ENCODE measurements at regions not wholly inside any gene's neighbourhood (a gene's known extent, or its start where the extent isn't known, plus 50 kb on each side); places are given as distances from the start of the nearest gene placed in this dataset.

GRCh38 chr2:228649447-228649846 lies 468.0 kb upstream of the SPHKAP start:
- Mint-ChIP-seq H3K4me1 (no peaks in the 10 kb centered on the region), H3K36me3 (no peaks in the 10 kb centered on the region), H3K27ac (no peak overlapping the region), H3K9me3 (peaks cover 0 to 22% (median 7%) of the 10 kb centered on the region in 9 donors), H3K27me3 (no peaks in the 10 kb centered on the region), H3K4me3 (no peak overlapping the region)
- POLR2A ChIA-PET, result no interaction called here
- ATAC-seq, result no peak
- no peak for DNase-seq

DNA sequence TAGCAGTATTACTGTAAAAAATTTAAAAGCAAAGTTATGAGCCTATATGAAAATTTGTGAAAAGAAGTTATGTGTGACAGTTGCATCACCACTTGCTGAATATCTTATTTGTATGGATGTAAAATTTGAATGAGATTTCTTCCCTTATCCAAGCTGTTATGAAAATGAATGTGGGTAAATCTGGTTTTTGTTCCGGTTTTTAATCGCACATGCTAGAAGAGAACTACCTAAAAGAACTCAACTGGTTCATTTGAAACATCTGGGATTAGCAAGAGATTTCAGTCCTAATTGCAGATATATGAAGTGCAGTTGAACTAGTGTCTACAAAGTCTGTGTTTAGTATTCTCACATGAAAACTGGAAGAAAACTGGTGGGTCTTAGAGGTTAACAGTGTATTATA lies 467.1 kb upstream of the SPHKAP start:
- no peaks in the 10 kb centered on the region for H3K36me3 Mint-ChIP-seq
- no peaks in the 10 kb centered on the region for H3K27me3 Mint-ChIP-seq
- no peak overlapping the region for H3K4me3 Mint-ChIP-seq
- no peak for ATAC-seq
- DNase-seq, result no peak
- POLR2A ChIA-PET, result no interaction called here
- H3K4me1 Mint-ChIP-seq, result no peaks in the 10 kb centered on the region
- no peak overlapping the region for H3K27ac Mint-ChIP-seq
- peaks cover 0 to 22% (median 7%) of the 10 kb centered on the region in 9 donors for H3K9me3 Mint-ChIP-seq

DNA sequence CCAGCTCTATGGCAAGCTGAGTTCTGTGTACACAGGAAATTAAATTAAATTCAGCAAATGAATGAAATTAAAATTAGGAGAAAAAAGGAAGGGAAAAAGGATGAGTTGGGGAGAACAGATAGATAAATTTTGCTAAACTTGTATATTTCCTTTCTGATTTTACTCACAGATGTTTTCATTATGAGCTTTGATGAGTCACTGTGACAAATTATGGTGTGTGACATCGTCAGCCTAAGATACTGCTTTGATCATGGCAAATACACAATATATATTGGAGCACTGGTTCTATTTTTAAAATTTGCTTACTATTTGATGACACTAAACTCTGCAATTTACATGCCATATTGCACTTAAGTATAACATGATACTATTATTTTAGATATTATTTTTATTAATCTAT lies 464.6 kb upstream of the SPHKAP start:
- ATAC-seq (no peak), DNase-seq (no peak)
- Mint-ChIP-seq H3K4me3 (no peak overlapping the region), H3K4me1 (no peaks in the 10 kb centered on the region), H3K36me3 (no peaks in the 10 kb centered on the region), H3K9me3 (peaks cover 0 to 14% (median 4%) of the 10 kb centered on the region in 9 donors), H3K27me3 (no peaks in the 10 kb centered on the region), H3K27ac (no peak overlapping the region)
- POLR2A ChIA-PET, result no interaction called here

GRCh38 chr2:228644199-228644598 lies 462.7 kb upstream of the SPHKAP start:
- no peak overlapping the region for H3K4me3 Mint-ChIP-seq
- no peak for ATAC-seq
- H3K4me1 Mint-ChIP-seq, result no peaks in the 10 kb centered on the region
- POLR2A ChIA-PET, result no interaction called here
- H3K36me3 Mint-ChIP-seq, result no peaks in the 10 kb centered on the region
- peaks cover 0 to 12% (median 0%) of the 10 kb centered on the region in 9 donors for H3K9me3 Mint-ChIP-seq
- DNase-seq, result no peak
- no peaks in the 10 kb centered on the region for H3K27me3 Mint-ChIP-seq
- no peak overlapping the region for H3K27ac Mint-ChIP-seq

- Mint-ChIP-seq H3K4me1 (no peaks in the 10 kb centered on the region), H3K27me3 (no peaks in the 10 kb centered on the region), H3K36me3 (no peaks in the 10 kb centered on the region), H3K27ac (no peak overlapping the region), H3K4me3 (no peak overlapping the region), H3K9me3 (peaks cover 0 to 11% (median 0%) of the 10 kb centered on the region in 9 donors)
- DNase-seq (no peak), ATAC-seq (no peak)
- POLR2A ChIA-PET, result no interaction called here
Measured at GRCh38 chr2:228642861-228643260, 461.4 kb upstream of the SPHKAP start.

DNA sequence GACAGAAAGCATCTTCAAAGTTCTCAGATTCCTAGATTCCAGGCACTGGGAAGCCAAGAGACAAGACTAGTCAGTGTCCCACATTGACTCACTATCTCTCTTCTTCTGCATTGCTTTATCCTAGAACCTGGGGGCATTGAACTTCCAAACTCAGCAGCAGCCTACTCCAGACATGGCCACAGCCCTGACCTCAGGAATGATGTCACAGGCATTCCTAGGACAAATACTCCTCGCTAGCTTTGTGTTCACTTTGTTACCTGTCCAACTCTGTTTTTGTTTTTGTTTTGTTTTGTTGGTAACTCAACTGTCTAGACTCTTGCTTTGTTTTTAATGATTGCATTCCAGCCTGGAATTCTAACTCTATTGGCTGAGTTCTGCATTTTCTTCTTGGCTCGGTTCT lies 449.3 kb upstream of the SPHKAP start:
- no peaks in the 10 kb centered on the region for H3K4me1 Mint-ChIP-seq
- H3K27me3 Mint-ChIP-seq, result no peaks in the 10 kb centered on the region
- H3K36me3 Mint-ChIP-seq, result no peaks in the 10 kb centered on the region
- DNase-seq, result no peak
- no peak for ATAC-seq
- POLR2A ChIA-PET, result no interaction called here
- peaks cover 2 to 15% (median 6%) of the 10 kb centered on the region in 9 donors for H3K9me3 Mint-ChIP-seq
- no peak overlapping the region for H3K27ac Mint-ChIP-seq
- no peak overlapping the region for H3K4me3 Mint-ChIP-seq

DNA sequence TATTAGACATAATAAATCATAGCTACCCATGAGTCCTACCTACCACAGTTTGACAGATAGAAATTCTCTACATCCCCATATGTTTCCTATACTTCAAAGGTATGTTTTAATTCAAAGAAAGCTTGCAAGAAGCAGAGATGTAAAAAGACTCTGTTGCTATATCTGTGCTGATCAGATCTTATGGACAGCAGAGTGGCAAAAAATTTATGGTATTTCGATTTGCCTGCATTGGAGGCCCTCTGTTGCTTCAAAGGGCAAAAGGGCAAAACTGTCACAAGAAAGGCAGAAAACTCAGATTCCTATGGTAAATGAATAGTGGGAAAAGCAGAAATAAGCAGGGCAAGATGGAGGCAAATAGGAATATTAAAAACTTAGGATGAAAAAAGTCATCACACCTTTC lies 447.8 kb upstream of the SPHKAP start:
- H3K27ac Mint-ChIP-seq, result no peak overlapping the region
- DNase-seq (no peak), ATAC-seq (no peak)
- POLR2A ChIA-PET, result no interaction called here
- H3K9me3 Mint-ChIP-seq, result peaks cover 0 to 21% (median 5%) of the 10 kb centered on the region in 9 donors
- no peaks in the 10 kb centered on the region for H3K36me3 Mint-ChIP-seq
- no peaks in the 10 kb centered on the region for H3K27me3 Mint-ChIP-seq
- H3K4me1 Mint-ChIP-seq, result peaks cover 0 to 2% (median 0%) of the 10 kb centered on the region in 4 donors
- H3K4me3 Mint-ChIP-seq, result no peak overlapping the region

GRCh38 chr2:228628682-228629081 lies 447.2 kb upstream of the SPHKAP start:
- Mint-ChIP-seq H3K4me1 (peaks cover 0 to 2% (median 0%) of the 10 kb centered on the region in 4 donors), H3K9me3 (peaks cover 0 to 20% (median 2%) of the 10 kb centered on the region in 9 donors), H3K4me3 (no peak overlapping the region), H3K27me3 (no peaks in the 10 kb centered on the region), H3K36me3 (no peaks in the 10 kb centered on the region), H3K27ac (no peak overlapping the region)
- DNase-seq (no peak), ATAC-seq (no peak)
- POLR2A ChIA-PET, result no interaction called here

- ATAC-seq, result no peak
- POLR2A ChIA-PET, result no interaction called here
- Mint-ChIP-seq H3K4me3 (no peak overlapping the region), H3K9me3 (peaks cover 0 to 14% (median 0%) of the 10 kb centered on the region in 9 donors), H3K36me3 (no peaks in the 10 kb centered on the region), H3K27me3 (no peaks in the 10 kb centered on the region), H3K4me1 (peaks cover 0 to 2% (median 0%) of the 10 kb centered on the region in 4 donors), H3K27ac (no peak overlapping the region)
- DNase-seq, result no peak
Measured at GRCh38 chr2:228627510-228627909, 446.0 kb upstream of the SPHKAP start.

- Mint-ChIP-seq H3K9me3 (peaks cover 0 to 15% (median 0%) of the 10 kb centered on the region in 9 donors), H3K36me3 (peaks cover 0 to 1% (median 0%) of the 10 kb centered on the region in 3 donors), H3K27me3 (no peaks in the 10 kb centered on the region), H3K4me1 (peaks cover 0 to 2% (median 0%) of the 10 kb centered on the region in 4 donors), H3K4me3 (no peak overlapping the region), H3K27ac (no peak overlapping the region)
- DNase-seq (no peak), ATAC-seq (no peak)
- POLR2A ChIA-PET, result no interaction called here
Measured at GRCh38 chr2:228625481-228625880, 444.0 kb upstream of the SPHKAP start.

GRCh38 chr2:228624733-228625132 lies 443.2 kb upstream of the SPHKAP start:
- Mint-ChIP-seq H3K27me3 (no peaks in the 10 kb centered on the region), H3K4me3 (no peak overlapping the region), H3K36me3 (peaks cover 0 to 2% (median 0%) of the 10 kb centered on the region in 3 donors), H3K4me1 (peaks cover 0 to 2% (median 0%) of the 10 kb centered on the region in 4 donors), H3K27ac (no peak overlapping the region), H3K9me3 (peaks cover 0 to 17% (median 0%) of the 10 kb centered on the region in 9 donors)
- no peak for ATAC-seq
- no peak for DNase-seq
- POLR2A ChIA-PET, result no interaction called here

DNA sequence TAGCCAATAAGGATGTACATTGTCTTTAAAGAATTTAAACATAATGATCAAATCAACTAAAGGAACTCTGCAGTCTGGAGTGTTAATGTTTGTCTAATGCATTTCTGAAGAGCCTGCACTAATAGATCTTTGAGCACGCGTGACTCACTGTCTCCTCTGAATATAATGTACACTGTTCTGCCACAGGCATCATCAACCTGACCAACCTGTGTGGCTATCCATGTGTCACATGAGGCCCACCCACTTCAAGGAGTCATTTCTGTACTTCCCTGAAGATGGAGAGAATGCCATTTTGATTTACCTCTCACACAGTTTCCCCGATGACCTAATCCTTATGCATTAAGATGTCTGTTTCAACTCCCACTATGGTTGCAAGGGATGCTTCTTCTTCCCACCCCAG lies 434.0 kb upstream of the SPHKAP start:
- no peak for DNase-seq
- peaks cover 0 to 1% (median 0%) of the 10 kb centered on the region in 3 donors for H3K36me3 Mint-ChIP-seq
- no peaks in the 10 kb centered on the region for H3K4me1 Mint-ChIP-seq
- H3K27me3 Mint-ChIP-seq, result no peaks in the 10 kb centered on the region
- POLR2A ChIA-PET, result no interaction called here
- H3K9me3 Mint-ChIP-seq, result peaks cover 0 to 21% (median 3%) of the 10 kb centered on the region in 9 donors
- ATAC-seq, result no peak
- no peak overlapping the region for H3K4me3 Mint-ChIP-seq
- no peak overlapping the region for H3K27ac Mint-ChIP-seq

GRCh38 chr2:228614741-228615140 lies 433.3 kb upstream of the SPHKAP start:
- DNase-seq, result no peak
- no peaks in the 10 kb centered on the region for H3K27me3 Mint-ChIP-seq
- POLR2A ChIA-PET, result no interaction called here
- no peaks in the 10 kb centered on the region for H3K36me3 Mint-ChIP-seq
- peaks cover 0 to 21% (median 3%) of the 10 kb centered on the region in 9 donors for H3K9me3 Mint-ChIP-seq
- no peak overlapping the region for H3K27ac Mint-ChIP-seq
- no peaks in the 10 kb centered on the region for H3K4me1 Mint-ChIP-seq
- no peak overlapping the region for H3K4me3 Mint-ChIP-seq
- ATAC-seq, result no peak

GRCh38 chr2:228613133-228613850 lies 431.8 kb upstream of the SPHKAP start:
- no peaks in the 10 kb centered on the region for H3K27me3 Mint-ChIP-seq
- no peak overlapping the region for H3K27ac Mint-ChIP-seq
- ATAC-seq (no peak), DNase-seq (no peak)
- H3K36me3 Mint-ChIP-seq, result no peaks in the 10 kb centered on the region
- POLR2A ChIA-PET, result no interaction called here
- peaks cover 0 to 35% (median 3%) of the 10 kb centered on the region in 9 donors for H3K9me3 Mint-ChIP-seq
- H3K4me3 Mint-ChIP-seq, result no peak overlapping the region
- no peaks in the 10 kb centered on the region for H3K4me1 Mint-ChIP-seq
